ENCODE measurements at regions not wholly inside any gene's neighbourhood (a gene's known extent, or its start where the extent isn't known, plus 50 kb on each side); places are given as distances from the start of the nearest gene placed in this dataset.

DNA sequence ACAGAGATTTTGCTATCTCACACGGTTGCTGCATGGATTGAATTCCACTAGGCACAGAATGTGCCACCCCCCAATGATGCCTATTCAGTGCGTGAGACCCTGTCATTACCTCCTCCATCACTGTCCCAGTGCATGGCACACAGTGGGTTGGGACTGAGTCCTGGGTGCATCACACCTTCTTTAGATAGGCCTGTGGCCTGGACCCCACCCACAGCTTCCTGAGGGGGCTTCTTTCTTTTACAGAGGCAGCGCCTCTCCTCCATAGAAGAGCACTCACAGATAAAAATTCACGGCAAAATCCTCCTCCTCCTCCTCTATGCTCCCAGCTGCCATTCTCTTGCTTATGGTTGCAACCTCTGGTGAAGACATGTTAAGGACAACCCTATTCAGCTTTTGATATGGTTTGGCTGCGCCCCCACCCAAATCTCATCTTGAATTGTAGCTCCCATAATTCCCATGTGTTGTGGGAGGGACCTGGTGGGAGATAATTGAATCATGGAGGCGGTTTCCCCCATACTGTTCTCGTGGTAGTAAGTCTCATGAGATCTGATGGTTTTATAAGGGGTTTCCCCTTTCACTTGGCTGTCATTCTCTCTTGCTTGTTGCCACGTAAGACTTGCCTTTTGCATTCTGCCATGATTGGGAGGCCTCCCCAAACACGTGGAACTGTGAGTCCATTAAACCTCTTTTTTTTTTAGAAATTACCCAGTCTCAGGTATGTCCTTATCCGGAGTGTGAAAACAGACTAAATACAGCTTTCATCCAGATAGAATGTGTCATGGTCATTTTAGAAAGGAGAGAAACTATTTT is 147.6 kb downstream of the KLF13 start:
- DNase-seq, result peak in 1 of 2 experiments; percentile 31

- no peak for DNase-seq
Observed at GRCh38 chr15:31476236-31476810, 149.7 kb downstream of the KLF13 start.

GRCh38 chr15:31476866-31477265 is 150.2 kb downstream of the KLF13 start:
- no peak for DNase-seq

GRCh38 chr15:31477301-31477700 is 150.7 kb downstream of the KLF13 start:
- DNase-seq, result no peak

- no peak for DNase-seq
Observed at GRCh38 chr15:31477851-31478701, 151.4 kb downstream of the KLF13 start.

DNA sequence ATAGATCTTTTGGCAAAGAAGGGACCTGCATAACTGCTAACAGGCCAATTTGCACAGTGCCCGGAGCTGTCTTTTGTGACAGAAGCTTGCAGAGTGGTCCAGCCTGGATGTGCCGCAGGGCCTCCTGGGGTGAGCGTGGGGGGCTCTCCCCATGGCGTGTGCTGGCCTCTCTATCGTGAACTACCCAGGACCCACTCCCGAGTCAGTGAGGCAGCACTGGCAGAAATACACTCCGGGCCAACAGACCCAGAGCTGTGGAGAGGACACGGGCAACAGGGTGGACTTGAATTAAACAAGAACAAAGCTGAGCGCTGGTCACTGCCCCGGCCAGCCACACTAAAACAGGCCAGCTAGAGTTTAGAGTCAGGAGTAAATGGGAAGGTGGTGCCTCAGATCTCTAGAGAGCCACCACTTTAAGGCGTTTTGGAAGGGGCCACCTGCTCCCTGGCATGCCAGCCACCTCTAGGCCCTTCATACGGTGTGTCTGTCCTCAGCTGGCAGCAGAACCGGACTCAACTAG is 152.1 kb downstream of the KLF13 start:
- no peak for DNase-seq

GRCh38 chr15:31480356-31481025 is 153.9 kb downstream of the KLF13 start:
- DNase-seq, result no peak

GRCh38 chr15:31481142-31481541 is 154.5 kb downstream of the KLF13 start:
- DNase-seq, result no peak

DNA sequence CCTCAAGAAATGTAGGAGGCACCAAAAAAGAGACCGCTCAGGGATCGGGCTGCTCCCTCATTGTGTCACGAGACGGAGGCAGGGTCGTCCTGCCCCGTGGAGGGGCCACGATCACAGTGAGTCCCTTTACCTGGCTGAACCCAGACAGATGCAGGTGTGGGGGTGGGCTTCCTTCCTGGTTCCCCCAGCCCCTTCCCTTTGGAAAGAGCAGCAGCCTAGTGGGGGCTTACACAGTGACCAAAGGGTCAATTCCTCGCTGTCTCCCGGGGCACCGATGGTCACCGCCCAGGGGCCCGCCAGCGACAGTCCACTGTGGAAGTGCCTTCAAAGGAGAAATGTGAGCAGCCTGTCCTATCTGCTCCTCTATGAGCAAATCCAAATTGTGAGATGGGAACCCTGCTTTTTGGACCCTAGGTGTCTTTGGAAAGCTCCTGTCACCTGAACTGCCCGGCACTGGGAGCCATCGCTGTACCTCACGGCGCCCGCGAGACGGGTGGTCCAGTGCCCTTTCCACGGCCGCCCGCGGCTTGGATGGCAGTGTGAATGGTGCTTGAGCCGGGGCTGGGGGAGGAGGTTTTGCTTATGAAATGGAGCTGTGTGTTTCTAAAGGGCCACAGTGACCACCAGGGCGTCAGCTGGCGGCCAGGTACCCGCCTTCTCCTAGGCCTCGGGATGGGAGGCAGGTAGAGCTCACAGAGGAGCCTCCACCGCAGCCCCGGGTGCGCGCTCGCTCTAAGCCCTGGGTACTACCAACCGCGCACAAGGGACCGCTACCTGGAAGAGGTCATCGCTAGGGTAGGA is 155.7 kb downstream of the KLF13 start:
- DNase-seq, result no peak

- DNase-seq, result peak; percentile 41 to 42
Observed at GRCh38 chr15:31483053-31483985, 156.7 kb downstream of the KLF13 start.

DNA sequence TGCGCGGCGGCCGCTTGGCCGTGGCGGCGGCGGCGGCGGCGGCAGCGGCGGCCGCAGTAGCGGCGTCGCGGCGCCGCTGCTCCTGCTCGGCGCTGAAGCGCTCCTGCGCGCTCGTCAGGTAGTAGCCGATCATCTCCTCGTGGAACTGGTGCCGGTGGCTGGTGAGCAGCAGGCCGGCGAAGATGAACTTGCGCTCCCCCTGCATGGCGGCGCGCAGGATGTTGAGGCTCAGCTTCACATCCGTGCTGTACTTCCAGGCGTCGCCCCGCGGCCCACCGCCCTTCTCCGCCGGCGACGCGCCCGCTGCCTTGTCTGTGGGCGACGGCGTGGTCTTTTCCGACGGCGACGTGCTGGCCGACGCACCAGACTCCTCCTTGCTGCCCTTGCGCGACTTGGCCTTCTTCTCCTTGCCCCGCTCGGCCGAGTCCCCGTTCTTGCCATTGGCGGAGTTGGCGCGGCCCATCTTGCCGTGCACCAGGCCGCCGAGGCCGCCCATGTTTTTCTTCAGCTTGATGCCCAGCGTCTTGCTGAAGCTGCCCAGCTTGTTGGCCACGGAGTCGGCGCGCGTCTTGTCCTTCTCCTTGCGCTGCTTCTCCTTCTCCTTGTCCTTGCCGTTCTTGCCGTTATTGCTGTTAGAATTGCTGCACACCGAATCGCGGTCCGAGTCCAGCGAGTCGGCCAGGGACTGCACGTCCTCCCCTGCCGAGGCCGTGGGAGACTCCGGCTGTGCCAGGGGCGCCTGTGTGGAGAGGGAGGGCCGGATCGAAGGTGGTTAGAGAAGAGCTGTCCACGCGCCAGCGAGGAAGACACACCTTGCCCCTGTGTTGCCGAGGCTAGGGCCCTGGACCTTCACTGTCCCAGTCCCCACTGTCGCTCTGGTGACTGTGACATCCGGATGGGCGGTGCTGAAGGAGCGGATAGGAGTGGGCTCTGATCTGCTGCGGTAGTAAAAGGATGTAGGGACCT is 157.6 kb downstream of the KLF13 start:
- DNase-seq, result peak in 1 of 2 experiments; percentile 37

GRCh38 chr15:31484986-31485385 is 158.4 kb downstream of the KLF13 start:
- DNase-seq, result no peak

DNA sequence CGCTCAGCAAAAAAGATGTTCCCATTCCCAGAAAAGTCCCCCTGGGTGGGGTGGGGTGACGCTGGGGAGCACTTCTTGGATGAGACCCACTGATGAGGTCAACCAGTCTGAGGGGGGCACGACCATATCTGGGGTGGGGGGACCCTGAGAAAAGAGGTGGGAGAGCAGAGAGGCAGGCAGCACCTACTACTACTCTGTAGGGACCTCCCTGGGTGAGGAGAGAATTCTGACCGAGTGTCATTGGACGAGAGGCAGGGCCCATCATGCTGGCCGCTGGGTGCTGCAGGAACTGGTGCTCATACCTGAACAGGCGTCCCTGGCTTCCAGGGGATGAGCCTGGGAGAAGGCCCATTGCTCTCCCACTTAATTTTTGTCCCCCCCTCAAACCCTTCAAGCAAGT is 158.8 kb downstream of the KLF13 start:
- DNase-seq, result no peak

- DNase-seq, result no peak
Observed at GRCh38 chr15:31485911-31486461, 159.4 kb downstream of the KLF13 start.

- no peak for DNase-seq
Observed at GRCh38 chr15:31486506-31486905, 159.9 kb downstream of the KLF13 start.

DNA sequence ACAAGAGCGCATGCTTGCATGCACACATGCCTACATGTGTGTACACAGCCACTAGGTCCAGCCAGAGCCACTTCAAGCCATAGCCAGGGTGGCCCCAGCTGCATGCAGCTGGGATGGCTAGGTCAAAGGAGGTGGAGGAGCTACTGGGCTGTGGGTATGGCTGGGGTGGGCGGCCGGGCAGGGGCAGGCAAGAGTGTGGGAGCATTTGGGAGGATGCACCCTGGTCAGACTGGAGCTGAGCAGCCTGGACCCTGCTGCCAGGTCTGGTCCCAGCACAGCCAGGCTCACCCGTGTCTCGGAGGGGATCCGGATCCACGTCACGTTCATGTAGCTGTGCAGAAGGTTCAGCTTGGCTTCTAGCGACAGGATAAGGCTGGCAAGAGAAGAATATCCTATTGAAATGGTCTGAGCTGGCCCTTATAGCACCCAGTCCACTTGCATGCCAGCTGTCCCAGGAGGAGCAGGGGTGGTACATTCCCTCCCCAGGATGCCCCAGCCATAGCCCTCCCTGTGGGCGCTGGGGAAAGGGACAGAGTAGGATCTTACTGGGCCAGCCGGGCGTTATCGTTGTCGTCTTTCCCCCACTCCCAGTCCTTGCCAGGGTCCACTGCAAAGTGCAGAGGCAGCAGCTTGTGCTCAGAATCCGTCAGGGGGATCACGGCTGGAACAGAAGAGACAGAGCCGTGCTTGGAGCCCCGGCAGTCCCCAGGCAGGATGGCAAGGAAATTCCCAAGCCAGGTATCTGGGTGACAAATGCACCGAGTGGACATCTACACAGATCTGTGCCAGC is 160.5 kb downstream of the KLF13 start:
- DNase-seq, result no peak

DNA sequence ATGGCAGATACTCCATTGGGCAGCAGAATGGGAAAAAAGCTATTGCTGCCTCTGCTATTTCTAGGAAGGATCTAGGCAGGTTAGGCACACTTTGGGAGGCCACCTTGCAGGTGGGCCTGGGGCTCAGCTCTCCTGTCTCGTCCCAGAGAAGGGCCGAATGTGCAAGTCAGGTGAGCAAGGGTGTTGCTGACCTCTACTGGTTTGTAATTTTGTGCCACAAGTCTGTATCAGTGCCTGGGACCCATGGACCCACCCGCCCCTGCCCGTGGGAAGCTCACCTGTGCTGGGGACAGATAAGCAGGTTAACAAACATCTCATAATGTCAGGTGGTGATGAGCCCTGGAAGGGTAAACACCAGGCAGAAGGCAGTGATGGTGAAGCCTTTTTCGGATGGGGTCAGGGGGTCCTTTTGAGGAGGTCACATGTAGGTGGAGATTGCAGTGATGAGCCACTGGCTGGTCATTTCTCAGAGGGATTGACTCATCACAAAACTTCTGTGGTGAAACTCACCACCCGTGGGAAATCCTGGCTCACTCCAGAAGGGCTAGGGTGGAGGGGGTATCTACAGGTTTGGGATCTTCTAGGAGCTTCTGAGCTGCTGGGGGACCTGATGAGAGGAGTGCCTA is 161.3 kb downstream of the KLF13 start:
- DNase-seq, result no peak
